ENCODE measurements at regions not wholly inside any gene's neighbourhood (a gene's known extent, or its start where the extent isn't known, plus 50 kb on each side); places are given as distances from the start of the nearest gene placed in this dataset.

GRCh38 chr2:186977433-186978045 is 128.6 kb upstream of the ZSWIM2 start:
- DNase-seq = no peak
- H3K27ac ChIP-seq = no peak overlapping the region
- H3K4me1 ChIP-seq = no peaks in the 10 kb centered on the region
- no peaks in the 10 kb centered on the region for H3K36me3 ChIP-seq
- no peak for TF ChIP-seq POLR2A (IDR thresholded peaks at IDR 0.05)
- TF ChIP-seq, protein P1, sequence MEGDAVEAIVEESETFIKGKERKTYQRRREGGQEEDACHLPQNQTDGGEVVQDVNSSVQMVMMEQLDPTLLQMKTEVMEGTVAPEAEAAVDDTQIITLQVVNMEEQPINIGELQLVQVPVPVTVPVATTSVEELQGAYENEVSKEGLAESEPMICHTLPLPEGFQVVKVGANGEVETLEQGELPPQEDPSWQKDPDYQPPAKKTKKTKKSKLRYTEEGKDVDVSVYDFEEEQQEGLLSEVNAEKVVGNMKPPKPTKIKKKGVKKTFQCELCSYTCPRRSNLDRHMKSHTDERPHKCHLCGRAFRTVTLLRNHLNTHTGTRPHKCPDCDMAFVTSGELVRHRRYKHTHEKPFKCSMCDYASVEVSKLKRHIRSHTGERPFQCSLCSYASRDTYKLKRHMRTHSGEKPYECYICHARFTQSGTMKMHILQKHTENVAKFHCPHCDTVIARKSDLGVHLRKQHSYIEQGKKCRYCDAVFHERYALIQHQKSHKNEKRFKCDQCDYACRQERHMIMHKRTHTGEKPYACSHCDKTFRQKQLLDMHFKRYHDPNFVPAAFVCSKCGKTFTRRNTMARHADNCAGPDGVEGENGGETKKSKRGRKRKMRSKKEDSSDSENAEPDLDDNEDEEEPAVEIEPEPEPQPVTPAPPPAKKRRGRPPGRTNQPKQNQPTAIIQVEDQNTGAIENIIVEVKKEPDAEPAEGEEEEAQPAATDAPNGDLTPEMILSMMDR (IDR thresholded peaks at IDR 0.05) = no peak
- no peaks in the 10 kb centered on the region for H3K9me3 ChIP-seq
- no peak overlapping the region for H3K4me3 ChIP-seq
- H3K27me3 ChIP-seq = no peaks in the 10 kb centered on the region
- intact Hi-C loops (cut with DNase I; ENCODE audit: low total_unique reads) = no loop called here

DNA sequence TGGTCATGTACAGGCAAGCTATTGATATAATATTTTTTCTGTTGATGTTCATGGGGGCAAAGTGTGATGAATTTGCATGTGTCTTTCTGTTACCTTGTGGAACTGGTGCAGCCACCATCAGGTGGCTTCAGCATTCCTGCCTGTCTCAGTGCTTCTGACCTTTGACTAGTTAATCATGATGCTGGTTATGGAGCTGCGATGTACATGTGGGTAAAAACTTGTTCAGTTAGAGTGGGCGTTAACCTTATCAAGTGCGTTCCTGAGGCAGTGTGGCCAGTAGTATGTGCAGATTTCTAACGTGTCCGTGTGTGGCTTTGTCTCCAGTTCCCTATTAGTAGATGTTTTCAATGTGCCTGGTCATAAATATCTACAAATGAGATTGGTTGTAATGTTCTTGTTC is 127.4 kb upstream of the ZSWIM2 start:
- DNase-seq = no peak
- H3K27ac ChIP-seq = no peak overlapping the region
- H3K4me3 ChIP-seq = no peak overlapping the region
- H3K9me3 ChIP-seq = no peaks in the 10 kb centered on the region
- no peak for TF ChIP-seq POLR2A (IDR thresholded peaks at IDR 0.05)
- TF ChIP-seq, protein P1 (IDR thresholded peaks at IDR 0.05) = no peak
- no peaks in the 10 kb centered on the region for H3K4me1 ChIP-seq
- no peaks in the 10 kb centered on the region for H3K27me3 ChIP-seq
- intact Hi-C loops (cut with DNase I; ENCODE audit: low total_unique reads) = no loop called here
- no peaks in the 10 kb centered on the region for H3K36me3 ChIP-seq

- H3K4me3 ChIP-seq = no peak overlapping the region
- no peaks in the 10 kb centered on the region for H3K27me3 ChIP-seq
- intact Hi-C loops (cut with DNase I; ENCODE audit: low total_unique reads) = no loop called here
- no peak for DNase-seq
- no peaks in the 10 kb centered on the region for H3K4me1 ChIP-seq
- H3K27ac ChIP-seq = no peak overlapping the region
- TF ChIP-seq, protein P1 (IDR thresholded peaks at IDR 0.05) = no peak
- TF ChIP-seq POLR2A (IDR thresholded peaks at IDR 0.05) = no peak
- H3K36me3 ChIP-seq = no peaks in the 10 kb centered on the region
- H3K9me3 ChIP-seq = no peaks in the 10 kb centered on the region
These were observed 123.5 kb upstream of the ZSWIM2 start for GRCh38 chr2:186972281-186972970.

- H3K4me1 ChIP-seq = no peaks in the 10 kb centered on the region
- no peak for DNase-seq
- TF ChIP-seq POLR2A (IDR thresholded peaks at IDR 0.05) = no peak
- TF ChIP-seq, protein P1 (IDR thresholded peaks at IDR 0.05) = no peak
- H3K4me3 ChIP-seq = no peak overlapping the region
- intact Hi-C loops (cut with DNase I; ENCODE audit: low total_unique reads) = no loop called here
- no peaks in the 10 kb centered on the region for H3K27me3 ChIP-seq
- no peaks in the 10 kb centered on the region for H3K9me3 ChIP-seq
- H3K36me3 ChIP-seq = no peaks in the 10 kb centered on the region
- no peak overlapping the region for H3K27ac ChIP-seq
These were observed 119.3 kb upstream of the ZSWIM2 start for GRCh38 chr2:186968277-186968676.

GRCh38 chr2:186966015-186966414 is 117.0 kb upstream of the ZSWIM2 start:
- no peak for TF ChIP-seq POLR2A (IDR thresholded peaks at IDR 0.05)
- TF ChIP-seq, protein P1 (IDR thresholded peaks at IDR 0.05) = no peak
- no peaks in the 10 kb centered on the region for H3K4me1 ChIP-seq
- no peaks in the 10 kb centered on the region for H3K27me3 ChIP-seq
- no peak overlapping the region for H3K4me3 ChIP-seq
- H3K27ac ChIP-seq = no peak overlapping the region
- no peak for DNase-seq
- H3K9me3 ChIP-seq = no peaks in the 10 kb centered on the region
- no peaks in the 10 kb centered on the region for H3K36me3 ChIP-seq
- intact Hi-C loops (cut with DNase I; ENCODE audit: low total_unique reads) = no loop called here

All from uterus (tissue), 3 donors.